Retinal pigment epithelial cell (primary cell): ENCODE measurements at regions not wholly inside any gene's neighbourhood (a gene's known extent, or its start where the extent isn't known, plus 50 kb on each side); places are given as distances from the start of the nearest gene placed in this dataset.

Source experiments
- DNase-seq: peaks from one replicate; pipeline ENCODE4 v3.0.0-alpha.2; 2010; ENCODE audit warnings: low read depth
- H3K4me3 ChIP-seq: 2 replicates; pipeline ENCODE4 v1.5.1; 2011; ENCODE audit warnings: mild to moderate bottlenecking, low read length, control low read depth, moderate library complexity
- CTCF ChIP-seq: conservative IDR thresholded peaks from 2 replicates; pipeline ENCODE4 v1.5.1; 2011; ENCODE audit warnings: low read depth, low read length, control low read depth, inconsistent platforms

- no peak overlapping the region for H3K4me3 ChIP-seq
- no peak for TF ChIP-seq CTCF
- no peak for DNase-seq
Observed at GRCh38 chr10:83603708-83604107, 535.6 kb upstream of the GHITM start.

DNA sequence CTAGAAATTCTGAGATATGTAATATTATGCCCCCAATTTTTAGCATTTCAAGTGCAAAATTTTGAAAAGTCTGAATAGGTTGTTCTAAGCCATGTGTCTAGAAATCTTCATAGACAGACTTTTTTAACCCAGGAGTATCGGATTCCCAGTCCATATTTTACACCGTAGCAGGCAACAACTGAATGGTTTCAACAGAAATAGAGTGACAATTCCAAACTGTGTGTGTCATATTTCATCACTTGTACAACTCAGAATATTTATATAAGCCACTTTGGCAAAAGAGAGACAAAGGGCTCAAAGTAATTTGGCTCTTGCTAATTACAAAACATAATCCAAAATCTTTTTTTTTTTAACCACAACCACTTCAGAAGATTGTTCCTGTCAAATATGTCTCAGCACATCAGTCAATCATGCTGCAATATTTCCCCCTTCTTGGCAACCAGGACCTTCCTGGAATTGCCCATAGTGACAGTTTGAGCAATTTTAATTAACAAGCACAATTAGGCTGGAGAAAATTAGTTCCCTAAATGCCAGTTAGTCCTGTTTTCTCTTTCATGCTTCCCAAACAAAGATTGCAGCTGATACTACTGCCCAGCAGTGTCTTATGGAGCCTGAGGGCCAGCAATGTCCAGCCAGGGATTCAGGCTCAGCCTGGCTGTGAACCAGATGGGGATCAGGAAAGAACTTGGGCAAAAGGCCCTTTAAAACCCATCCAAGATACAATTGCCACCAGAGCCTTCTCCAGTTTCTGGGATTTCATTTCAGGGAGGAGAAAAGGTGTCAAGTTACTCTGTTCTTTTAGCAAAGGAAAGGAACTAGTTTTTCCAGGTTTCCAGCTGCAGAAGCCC, 533.3 kb upstream of the GHITM start:
- DNase-seq: peak; percentile 46
- no peak overlapping the region for H3K4me3 ChIP-seq
- no peak for TF ChIP-seq CTCF

GRCh38 chr10:83607959-83608745, 531.2 kb upstream of the GHITM start:
- H3K4me3 ChIP-seq: no peak overlapping the region
- no peak for TF ChIP-seq CTCF
- no peak for DNase-seq

- TF ChIP-seq CTCF: no peak
- H3K4me3 ChIP-seq: no peak overlapping the region
- peak; percentile 77 for DNase-seq
Observed at GRCh38 chr10:83612050-83612449, 527.3 kb upstream of the GHITM start.

DNA sequence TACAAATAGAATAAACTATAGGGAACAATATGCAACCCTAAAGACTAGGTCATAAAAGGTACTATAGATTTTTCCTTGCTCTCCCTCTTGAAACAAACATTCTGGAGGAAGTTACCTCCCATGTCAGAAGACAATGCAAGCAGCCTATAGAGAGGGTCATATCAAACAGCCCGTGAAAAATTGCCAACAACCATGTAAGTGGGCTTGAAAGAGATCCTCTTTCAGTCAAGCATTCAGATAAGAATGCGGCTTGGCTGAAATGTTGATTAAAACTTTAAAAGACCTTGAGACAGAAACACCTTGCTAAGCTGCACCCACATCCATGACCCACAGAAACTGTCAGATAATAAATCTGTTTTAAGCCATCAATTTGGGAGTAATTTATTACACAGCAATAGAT, 526.6 kb upstream of the GHITM start:
- H3K4me3 ChIP-seq: no peak overlapping the region
- no peak for TF ChIP-seq CTCF
- no peak for DNase-seq

DNA sequence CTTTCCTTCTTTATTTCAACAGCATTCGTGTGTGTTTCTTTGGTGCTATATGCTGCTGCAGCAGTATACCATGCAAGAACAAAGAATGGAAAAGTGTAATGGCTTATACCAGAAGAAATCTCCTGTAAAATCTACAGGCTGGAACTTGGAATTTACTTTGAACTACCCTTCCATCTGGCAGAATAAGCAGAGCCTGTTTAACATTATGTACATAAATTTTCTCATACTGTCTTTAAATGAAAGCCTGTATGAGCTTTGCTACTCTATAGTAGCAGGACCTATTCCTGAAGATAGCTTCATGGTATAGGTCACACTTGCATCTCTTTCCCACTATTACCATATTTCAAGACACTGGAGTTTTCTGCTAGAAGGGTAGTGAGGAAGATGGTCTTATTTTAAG, 522.1 kb upstream of the GHITM start:
- no peak overlapping the region for H3K4me3 ChIP-seq
- DNase-seq: no peak
- no peak for TF ChIP-seq CTCF
